ENCODE measurements at regions not wholly inside any gene's neighbourhood (a gene's known extent, or its start where the extent isn't known, plus 50 kb on each side); places are given as distances from the start of the nearest gene placed in this dataset.

- Histone ChIP-seq H3K27ac (ENCODE audit: low read depth, low read length) (peak overlapping the region; percentile 19), H3K4me3 (ENCODE audit: low read depth in 1 of 2, low read length in 2 of 2) (peak overlapping the region in 1 of 2 donors; percentile 3)
Observed at GRCh38 chr7:42694894-42695507, 216.9 kb downstream of the C7orf25 start.

DNA sequence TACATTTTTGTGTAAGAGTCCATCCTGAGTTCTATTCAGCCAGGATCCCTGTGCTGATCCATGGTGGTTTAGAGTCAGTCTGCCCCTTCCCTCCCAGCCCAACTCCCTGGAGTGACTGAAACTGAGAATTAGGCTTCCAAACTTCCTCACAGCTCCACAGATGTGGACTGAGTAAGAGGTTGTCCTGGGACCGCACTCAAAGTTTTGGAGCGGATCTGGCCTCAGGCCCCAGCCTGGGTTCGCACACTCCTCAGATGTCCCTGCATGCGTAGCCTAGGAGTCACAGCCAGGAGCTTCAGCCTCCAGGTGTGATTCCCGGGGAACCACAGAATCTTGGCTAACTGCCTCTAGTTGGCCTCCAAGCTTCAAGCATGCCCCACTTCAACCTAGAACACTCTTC lies 218.1 kb downstream of the C7orf25 start:
- H3K27ac ChIP-seq (ENCODE audit: low read depth, low read length) = no peak overlapping the region
- H3K27me3 ChIP-seq (ENCODE audit: control insufficient read depth in 1 of 2, insufficient read depth in 2 of 2, low read length in 2 of 2) = no peaks in the 10 kb centered on the region
- no peak overlapping the region for H3K4me3 ChIP-seq (ENCODE audit: low read depth in 1 of 2, low read length in 2 of 2)
- H3K36me3 ChIP-seq (ENCODE audit: insufficient read depth, low read length) = no peaks in the 10 kb centered on the region
- no peak overlapping the region for H3K9ac ChIP-seq (ENCODE audit: low read length)
- peaks cover 50% of the 10 kb centered on the region for H3K4me1 ChIP-seq (ENCODE audit: insufficient read depth, low read length)
- no peaks in the 10 kb centered on the region for H3K9me3 ChIP-seq (ENCODE audit: low read length)

More at GRCh38 chr7:42694894-42695507, 216.9 kb downstream of the C7orf25 start:
- Histone ChIP-seq H3K36me3 (ENCODE audit: insufficient read depth, low read length) (no peaks in the 10 kb centered on the region), H3K9ac (ENCODE audit: low read length) (no peak overlapping the region), H3K9me3 (ENCODE audit: low read length) (no peaks in the 10 kb centered on the region), H3K27me3 (ENCODE audit: control insufficient read depth in 1 of 2, insufficient read depth in 2 of 2, low read length in 2 of 2) (no peaks in the 10 kb centered on the region), H3K4me1 (ENCODE audit: insufficient read depth, low read length) (peaks cover 63% of the 10 kb centered on the region)

DNA sequence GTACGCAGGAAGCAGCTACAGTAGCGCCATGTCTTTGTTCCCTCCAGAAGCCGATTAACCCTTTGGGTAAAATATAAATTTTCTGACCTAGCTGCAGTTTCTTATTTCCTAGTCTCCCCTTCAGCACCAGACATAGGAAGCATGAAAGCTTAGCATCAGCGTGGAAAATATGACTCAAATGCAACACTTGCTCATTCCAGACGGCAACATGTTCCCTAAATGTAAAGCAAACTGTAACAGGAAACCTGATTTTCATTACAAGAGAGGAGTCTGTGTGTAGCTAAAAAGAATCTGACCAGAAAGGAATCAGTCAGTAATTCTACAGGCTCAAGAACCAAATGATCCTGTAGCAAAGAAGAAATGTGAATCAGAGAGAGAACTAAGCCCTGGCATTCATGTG lies 219.2 kb downstream of the C7orf25 start:
- Histone ChIP-seq H3K9ac (ENCODE audit: low read length) (no peak overlapping the region), H3K36me3 (ENCODE audit: insufficient read depth, low read length) (no peaks in the 10 kb centered on the region), H3K27me3 (ENCODE audit: control insufficient read depth in 1 of 2, insufficient read depth in 2 of 2, low read length in 2 of 2) (no peaks in the 10 kb centered on the region), H3K27ac (ENCODE audit: low read depth, low read length) (peak overlapping the region; percentile 7), H3K4me3 (ENCODE audit: low read depth in 1 of 2, low read length in 2 of 2) (no peak overlapping the region), H3K9me3 (ENCODE audit: low read length) (no peaks in the 10 kb centered on the region), H3K4me1 (ENCODE audit: insufficient read depth, low read length) (peaks cover 47% of the 10 kb centered on the region)

DNA sequence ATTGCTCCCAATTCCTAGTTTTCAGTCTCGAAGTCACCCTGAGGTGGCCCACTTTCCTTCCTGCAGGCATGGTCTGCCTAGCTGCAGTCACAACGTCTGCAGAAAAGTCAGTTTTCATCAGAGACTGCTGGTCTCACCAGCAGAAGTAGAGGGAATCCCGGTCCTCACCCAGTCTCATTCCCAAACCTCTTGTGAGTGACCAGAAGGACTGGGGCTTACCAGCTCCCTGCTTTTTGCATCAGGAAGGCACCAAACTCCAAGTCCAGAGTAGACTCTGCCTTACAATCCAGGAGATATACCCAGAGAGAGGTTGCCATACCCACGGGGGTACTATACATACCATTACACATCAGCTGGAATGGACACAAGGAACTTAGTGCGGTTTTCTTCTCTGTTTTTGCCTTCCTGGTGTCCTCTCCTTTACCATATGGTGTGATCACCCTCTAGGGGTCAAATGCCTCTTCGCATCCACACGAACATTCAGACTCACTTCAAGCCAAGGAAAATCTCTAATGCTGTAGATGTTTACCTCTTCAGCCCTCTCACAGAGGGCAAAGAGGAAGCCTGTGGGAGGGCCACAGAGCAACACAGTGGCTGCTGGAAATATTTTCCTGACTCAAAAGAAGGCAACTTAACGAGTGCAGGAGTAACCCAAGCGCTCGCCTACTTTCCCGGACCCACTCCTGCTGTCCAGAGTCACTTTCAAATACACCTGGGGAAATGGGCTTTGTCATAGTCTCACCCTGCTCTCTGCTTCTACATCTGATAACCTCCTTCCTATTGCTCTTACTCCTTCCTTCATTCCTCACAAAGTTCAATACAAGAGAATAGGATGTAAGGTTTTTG lies 220.9 kb downstream of the C7orf25 start:
- Histone ChIP-seq H3K4me1 (ENCODE audit: insufficient read depth, low read length) (peaks cover 52% of the 10 kb centered on the region), H3K9me3 (ENCODE audit: low read length) (no peaks in the 10 kb centered on the region), H3K36me3 (ENCODE audit: insufficient read depth, low read length) (no peaks in the 10 kb centered on the region), H3K4me3 (ENCODE audit: low read depth in 1 of 2, low read length in 2 of 2) (no peak overlapping the region), H3K9ac (ENCODE audit: low read length) (no peak overlapping the region), H3K27ac (ENCODE audit: low read depth, low read length) (peak overlapping the region; percentile 43), H3K27me3 (ENCODE audit: control insufficient read depth in 1 of 2, insufficient read depth in 2 of 2, low read length in 2 of 2) (no peaks in the 10 kb centered on the region)

DNA sequence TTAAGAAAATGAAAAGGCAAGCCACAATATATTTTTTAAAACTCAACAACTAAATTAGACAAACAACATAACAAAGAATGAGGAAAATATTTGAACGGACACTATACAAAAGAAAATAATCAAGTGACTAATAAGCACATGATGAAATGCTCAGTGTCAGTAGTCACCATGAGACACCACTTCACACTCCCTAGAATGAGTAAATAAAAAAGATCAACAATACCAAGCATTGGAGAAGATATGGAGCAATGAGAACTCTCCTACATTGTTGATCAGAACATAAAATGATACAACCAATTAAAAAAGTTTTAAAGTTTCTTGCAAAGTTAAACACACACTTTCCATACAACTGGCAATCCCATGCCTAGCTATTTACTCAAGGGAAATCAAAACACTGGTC lies 222.2 kb downstream of the C7orf25 start:
- no peaks in the 10 kb centered on the region for H3K27me3 ChIP-seq (ENCODE audit: control insufficient read depth in 1 of 2, insufficient read depth in 2 of 2, low read length in 2 of 2)
- H3K4me3 ChIP-seq (ENCODE audit: low read depth in 1 of 2, low read length in 2 of 2) = no peak overlapping the region
- no peaks in the 10 kb centered on the region for H3K36me3 ChIP-seq (ENCODE audit: insufficient read depth, low read length)
- H3K27ac ChIP-seq (ENCODE audit: low read depth, low read length) = no peak overlapping the region
- H3K4me1 ChIP-seq (ENCODE audit: insufficient read depth, low read length) = peaks cover 39% of the 10 kb centered on the region
- no peak overlapping the region for H3K9ac ChIP-seq (ENCODE audit: low read length)
- no peaks in the 10 kb centered on the region for H3K9me3 ChIP-seq (ENCODE audit: low read length)

- Histone ChIP-seq H3K4me1 (ENCODE audit: insufficient read depth, low read length) (peaks cover 34% of the 10 kb centered on the region), H3K9ac (ENCODE audit: low read length) (no peak overlapping the region), H3K9me3 (ENCODE audit: low read length) (no peaks in the 10 kb centered on the region), H3K27me3 (ENCODE audit: control insufficient read depth in 1 of 2, insufficient read depth in 2 of 2, low read length in 2 of 2) (no peaks in the 10 kb centered on the region), H3K4me3 (ENCODE audit: low read depth in 1 of 2, low read length in 2 of 2) (no peak overlapping the region), H3K27ac (ENCODE audit: low read depth, low read length) (no peak overlapping the region), H3K36me3 (ENCODE audit: insufficient read depth, low read length) (no peaks in the 10 kb centered on the region)
Observed at GRCh38 chr7:42688056-42688371, 223.9 kb downstream of the C7orf25 start.

DNA sequence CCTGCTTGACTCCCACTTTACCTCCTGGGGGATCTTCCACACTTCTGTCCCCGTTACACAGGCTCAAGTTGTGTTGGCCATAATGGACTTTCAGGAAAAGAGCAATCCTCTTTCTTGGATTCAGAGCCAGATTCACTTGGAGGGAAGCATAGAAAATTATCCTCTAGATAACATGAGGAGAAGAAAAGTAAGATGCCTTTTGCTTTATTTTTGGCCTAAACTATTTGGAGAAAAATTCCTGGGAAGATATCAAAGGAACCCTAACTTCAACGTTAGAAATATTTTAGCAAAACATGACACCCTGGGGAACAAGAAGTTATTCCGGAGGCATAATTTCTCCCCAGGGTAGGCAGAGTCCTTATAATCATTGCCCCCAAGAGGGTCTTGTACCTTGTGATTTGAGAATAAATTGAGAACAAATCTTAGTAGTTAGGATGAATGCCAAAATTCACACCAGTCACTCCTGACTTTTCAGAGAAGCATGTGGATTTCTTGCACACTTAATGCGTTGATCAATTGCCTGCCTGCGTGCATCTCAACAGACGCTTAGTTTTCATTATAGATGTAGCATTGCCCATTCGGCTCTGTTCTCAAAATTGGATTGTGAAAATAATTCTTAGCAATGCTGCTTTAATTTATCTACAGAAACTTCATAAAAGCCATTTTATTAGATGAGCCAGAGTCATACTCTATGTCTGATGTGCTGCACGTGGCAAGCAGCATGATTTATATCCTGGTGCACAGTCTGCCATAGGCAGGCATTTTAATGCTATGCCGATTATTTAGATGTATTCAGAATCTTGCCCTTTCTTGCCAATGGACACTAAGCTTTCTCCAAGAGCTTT lies 224.4 kb downstream of the C7orf25 start:
- Histone ChIP-seq H3K27me3 (ENCODE audit: control insufficient read depth in 1 of 2, insufficient read depth in 2 of 2, low read length in 2 of 2) (no peaks in the 10 kb centered on the region), H3K4me3 (ENCODE audit: low read depth in 1 of 2, low read length in 2 of 2) (no peak overlapping the region), H3K9me3 (ENCODE audit: low read length) (no peaks in the 10 kb centered on the region), H3K9ac (ENCODE audit: low read length) (no peak overlapping the region), H3K4me1 (ENCODE audit: insufficient read depth, low read length) (peaks cover 28% of the 10 kb centered on the region), H3K27ac (ENCODE audit: low read depth, low read length) (peak overlapping the region; percentile 46), H3K36me3 (ENCODE audit: insufficient read depth, low read length) (no peaks in the 10 kb centered on the region)

- no peaks in the 10 kb centered on the region for H3K9me3 ChIP-seq (ENCODE audit: low read length)
- H3K27me3 ChIP-seq (ENCODE audit: control insufficient read depth in 1 of 2, insufficient read depth in 2 of 2, low read length in 2 of 2) = no peaks in the 10 kb centered on the region
- H3K27ac ChIP-seq (ENCODE audit: low read depth, low read length) = peak overlapping the region; percentile 52
- H3K36me3 ChIP-seq (ENCODE audit: insufficient read depth, low read length) = no peaks in the 10 kb centered on the region
- H3K9ac ChIP-seq (ENCODE audit: low read length) = no peak overlapping the region
- peak overlapping the region; percentile 3 to 6 for H3K4me3 ChIP-seq (ENCODE audit: low read depth in 1 of 2, low read length in 2 of 2)
- peaks cover 28% of the 10 kb centered on the region for H3K4me1 ChIP-seq (ENCODE audit: insufficient read depth, low read length)
Observed at GRCh38 chr7:42686594-42687156, 225.2 kb downstream of the C7orf25 start.

GRCh38 chr7:42685911-42686310 lies 226.0 kb downstream of the C7orf25 start:
- Histone ChIP-seq H3K36me3 (ENCODE audit: insufficient read depth, low read length) (no peaks in the 10 kb centered on the region), H3K9ac (ENCODE audit: low read length) (no peak overlapping the region), H3K4me3 (ENCODE audit: low read depth in 1 of 2, low read length in 2 of 2) (peak overlapping the region in 1 of 2 donors; percentile 6), H3K27ac (ENCODE audit: low read depth, low read length) (peak overlapping the region; percentile 52), H3K27me3 (ENCODE audit: control insufficient read depth in 1 of 2, insufficient read depth in 2 of 2, low read length in 2 of 2) (no peaks in the 10 kb centered on the region), H3K4me1 (ENCODE audit: insufficient read depth, low read length) (peaks cover 26% of the 10 kb centered on the region), H3K9me3 (ENCODE audit: low read length) (no peaks in the 10 kb centered on the region)

GRCh38 chr7:42677751-42678699 lies 233.8 kb downstream of the C7orf25 start:
- Histone ChIP-seq H3K4me3 (ENCODE audit: low read depth in 1 of 2, low read length in 2 of 2) (no peak overlapping the region), H3K4me1 (ENCODE audit: insufficient read depth, low read length) (peaks cover 47% of the 10 kb centered on the region), H3K36me3 (ENCODE audit: insufficient read depth, low read length) (no peaks in the 10 kb centered on the region), H3K27ac (ENCODE audit: low read depth, low read length) (peak overlapping the region; percentile 31), H3K27me3 (ENCODE audit: control insufficient read depth in 1 of 2, insufficient read depth in 2 of 2, low read length in 2 of 2) (no peaks in the 10 kb centered on the region), H3K9ac (ENCODE audit: low read length) (no peak overlapping the region), H3K9me3 (ENCODE audit: low read length) (no peaks in the 10 kb centered on the region)
